ENCODE measurements at regions not wholly inside any gene's neighbourhood (a gene's known extent, or its start where the extent isn't known, plus 50 kb on each side); places are given as distances from the start of the nearest gene placed in this dataset.

- TF ChIP-seq SMAD4 (CRISPR knock-in tag; IDR thresholded peaks at IDR 0.05), result no peak
- TF ChIP-seq ZNF396 (CRISPR knock-in tag; IDR thresholded peaks at IDR 0.05; ENCODE audit: borderline replicate concordance), result no peak
Observed at GRCh38 chr3:128550113-128550440, 57.1 kb upstream of the GATA2 start (continued).

GRCh38 chr3:128549283-128550112, 56.5 kb upstream of the GATA2 start:
- H3K4me1 Mint-ChIP-seq, result peaks cover 16% of the 10 kb centered on the region
- CTCF ChIA-PET, result interaction anchor here (1.1 to 3.0 kb wide), 3 partner anchors 23 to 59 kb away, joined by 3 to 15 read pairs (median 5); no protein-coding TSS in a partner anchor
- H3K4me3 Mint-ChIP-seq, result no peak overlapping the region

More at GRCh38 chr3:128549283-128550112, 56.5 kb upstream of the GATA2 start:
- peak; percentile 41 for ATAC-seq
- Mint-ChIP-seq H3K27me3 (ENCODE audit: low read depth) (peaks cover 21% of the 10 kb centered on the region), H3K36me3 (no peaks in the 10 kb centered on the region), H3K27ac (0 out of 2 replicates have a peak overlapping the region, but pooled peaks have one; percentile 53), H3K9me3 (no peaks in the 10 kb centered on the region)
- DNase-seq (ENCODE audit: low spot score), result no peak
- TF ChIP-seq CTCF (IDR thresholded peaks at IDR 0.05) (no peak), MYBL2 (CRISPR knock-in tag; IDR thresholded peaks at IDR 0.05) (no peak), TP53 (CRISPR knock-in tag; IDR thresholded peaks at IDR 0.05) (no peak), ETV6 (CRISPR knock-in tag; IDR thresholded peaks at IDR 0.05) (no peak), IRF2 (CRISPR knock-in tag; IDR thresholded peaks at IDR 0.05; ENCODE audit: borderline replicate concordance, low read depth) (no peak), ARID4B (CRISPR knock-in tag; IDR thresholded peaks at IDR 0.05; ENCODE audit: borderline replicate concordance) (no peak), ZNF317 (CRISPR knock-in tag; IDR thresholded peaks at IDR 0.05; ENCODE audit: borderline replicate concordance, low read depth) (no peak), ZNF219 (CRISPR knock-in tag; IDR thresholded peaks at IDR 0.05; ENCODE audit: borderline replicate concordance) (no peak), OVOL2 (CRISPR knock-in tag; IDR thresholded peaks at IDR 0.05; ENCODE audit: borderline replicate concordance) (no peak), ZNF138 (CRISPR knock-in tag; conservative IDR thresholded peaks at IDR 0.05) (no peak), ZMAT4 (CRISPR knock-in tag; IDR thresholded peaks at IDR 0.05) (no peak), ZNF396 (CRISPR knock-in tag; IDR thresholded peaks at IDR 0.05; ENCODE audit: borderline replicate concordance) (no peak), FOXP4 (CRISPR knock-in tag; IDR thresholded peaks at IDR 0.05) (no peak), NFE2L1 (CRISPR knock-in tag; IDR thresholded peaks at IDR 0.05) (no peak), ZNF121 (CRISPR knock-in tag; IDR thresholded peaks at IDR 0.05) (no peak)
- POLR2A ChIA-PET, result no interaction called here

All from WTC11 (cell line).